GM23338 (cell line): ENCODE measurements at regions not wholly inside any gene's neighbourhood (a gene's known extent, or its start where the extent isn't known, plus 50 kb on each side); places are given as distances from the start of the nearest gene placed in this dataset.

ENCODE experiments used
- ATAC-seq: fragments of 200-7000 bp; cut with Tn5 transposase; 3 replicates; pipeline ENCODE4 v1.9.1; 2020
- DNase-seq: peaks from one replicate; pipeline ENCODE4 v3.0.0-alpha.2; 2015; ENCODE audit warnings: low spot score
- H2AFZ ChIP-seq: fragments of 200-600 bp; sonication (generic); 2 replicates; pipeline ENCODE4 v1.8.0; 2016; ENCODE audit warnings: antibody characterized with exemption, mild to moderate bottlenecking, moderate library complexity
- H3F3A ChIP-seq: fragments of 200-600 bp; sonication (generic); replicated peaks from 2 replicates; pipeline ENCODE4 v1.8.0; 2017; ENCODE audit warnings: antibody characterized with exemption, mixed run types, low read depth
- H3K27ac ChIP-seq: fragments of 200-600 bp; sonication (generic); 2 replicates; pipeline ENCODE4 v1.6.1; 2016; ENCODE audit warnings: low read depth
- H3K27me3 ChIP-seq: fragments of 200-600 bp; sonication (generic); 2 replicates; pipeline ENCODE4 v1.8.0; 2016; ENCODE audit warnings: mild to moderate bottlenecking, mixed run types, moderate library complexity; ENCODE audit not compliant: insufficient read depth
- H3K36me3 ChIP-seq: fragments of 200-600 bp; sonication (generic); 2 replicates; pipeline ENCODE4 v1.8.0; 2016; ENCODE audit warnings: mild to moderate bottlenecking; ENCODE audit not compliant: insufficient read depth
- H3K4me1 ChIP-seq: fragments of 200-600 bp; sonication (generic); 2 replicates; pipeline ENCODE4 v1.8.0; 2016; ENCODE audit warnings: mild to moderate bottlenecking, moderate library complexity; ENCODE audit not compliant: insufficient read depth
- H3K4me2 ChIP-seq: fragments of 200-600 bp; sonication (generic); 2 replicates; pipeline ENCODE4 v1.7.1; 2017; ENCODE audit warnings: mixed run types
- H3K4me3 ChIP-seq: fragments of 200-600 bp; sonication (generic); 2 replicates; pipeline ENCODE4 v1.6.1; 2016; ENCODE audit warnings: mixed run types
- H3K79me2 ChIP-seq: fragments of 200-600 bp; sonication (generic); replicated peaks from 2 replicates; pipeline ENCODE4 v1.8.0; 2017; ENCODE audit warnings: mild to moderate bottlenecking; ENCODE audit not compliant: insufficient read depth
- H3K9me2 ChIP-seq: fragments of 200-600 bp; sonication (generic); 2 replicates; pipeline ENCODE4 v1.8.0; 2017; ENCODE audit not compliant: insufficient read depth
- H4K20me1 ChIP-seq: fragments of 200-600 bp; sonication (generic); replicated peaks from 2 replicates; pipeline ENCODE4 v1.8.0; 2017; ENCODE audit warnings: mild to moderate bottlenecking; ENCODE audit not compliant: insufficient read depth
- H3K27ac Mint-ChIP-seq: 2 replicates; pipeline ENCODE4 v1.8.0; 2020; ENCODE audit warnings: inconsistent platforms, mild to moderate bottlenecking, moderate library complexity, mixed read lengths
- H3K27me3 Mint-ChIP-seq: 3 replicates; pipeline ENCODE4 v1.8.0; 2022; ENCODE audit warnings: low read depth, mild to moderate bottlenecking, moderate library complexity, mixed read lengths, inconsistent platforms; ENCODE audit not compliant: insufficient read depth, poor library complexity
- H3K36me3 Mint-ChIP-seq: 3 replicates; pipeline ENCODE4 v1.8.0; 2021; ENCODE audit warnings: low read depth, mild to moderate bottlenecking, inconsistent platforms, moderate library complexity, mixed read lengths
- H3K4me1 Mint-ChIP-seq: 3 replicates; pipeline ENCODE4 v1.8.0; 2020; ENCODE audit warnings: mild to moderate bottlenecking, inconsistent platforms, mixed read lengths
- H3K4me3 Mint-ChIP-seq: 3 replicates; pipeline ENCODE4 v1.8.0; 2021; ENCODE audit warnings: moderate library complexity, mild to moderate bottlenecking, inconsistent platforms, mixed read lengths
- H3K9me3 Mint-ChIP-seq: 3 replicates; pipeline ENCODE4 v1.8.0; 2020; ENCODE audit warnings: moderate library complexity, mild to moderate bottlenecking, inconsistent platforms, mixed read lengths
- EZH2phosphoT487 ChIP-seq: fragments of 200-600 bp; sonication (generic); IDR thresholded peaks from one replicate; pipeline ENCODE4 v1.8.1; 2018; ENCODE audit warnings: antibody characterized with exemption; ENCODE audit not compliant: unreplicated experiment
- JUNB ChIP-seq: IDR thresholded peaks from one replicate; pipeline ENCODE4 v1.6.1; 2016; ENCODE audit warnings: antibody characterized with exemption; ENCODE audit not compliant: unreplicated experiment
- NANOG ChIP-seq: IDR thresholded peaks from 2 replicates; pipeline ENCODE4 v1.6.1; 2016; ENCODE audit warnings: antibody characterized with exemption, borderline replicate concordance
- POLR2AphosphoS5 ChIP-seq: IDR thresholded peaks from 2 replicates; pipeline ENCODE4 v1.6.1; 2016; ENCODE audit warnings: antibody characterized with exemption, low read depth
- ZNF114 ChIP-seq: fragments of 250-450 bp; sonication (Bioruptor Pico); IDR thresholded peaks from 2 replicates; pipeline ENCODE4 v1.5.0; 2020; ENCODE audit warnings: mild to moderate bottlenecking, moderate library complexity
- ZNF331 ChIP-seq: fragments of 250-450 bp; sonication (Bioruptor Pico); IDR thresholded peaks from 2 replicates; pipeline ENCODE4 v1.5.0; 2020; ENCODE audit warnings: low read depth, mild to moderate bottlenecking, moderate library complexity
- TF ChIP-seq, protein P1 (sequence below), 2 experiments: fragments of 200-600 bp in 1 of 2; sonication (generic) in 1 of 2; conservative IDR thresholded peaks; 2 replicates each; pipeline versions ENCODE4 v1.5.1 to v1.6.1; 2016 to 2017; ENCODE audit warnings: antibody characterized with exemption in 2 of 2, low read depth in 2 of 2, mild to moderate bottlenecking in 2 of 2, moderate library complexity in 1 of 2
- TF ChIP-seq, protein P2 (sequence below): IDR thresholded peaks from one replicate; pipeline ENCODE4 v1.6.1; 2018; ENCODE audit warnings: antibody characterized with exemption; ENCODE audit not compliant: unreplicated experiment
- TF ChIP-seq, protein P3 (sequence below): fragments of 250-450 bp; sonication (Bioruptor Pico); IDR thresholded peaks from 2 replicates; pipeline ENCODE4 v1.5.0; 2020; ENCODE audit warnings: mild to moderate bottlenecking, moderate library complexity

GRCh38 chr1:204769997-204770396 is 84.5 kb upstream of the LRRN2 start:
- no peak for TF ChIP-seq POLR2AphosphoS5
- TF ChIP-seq, protein P1, sequence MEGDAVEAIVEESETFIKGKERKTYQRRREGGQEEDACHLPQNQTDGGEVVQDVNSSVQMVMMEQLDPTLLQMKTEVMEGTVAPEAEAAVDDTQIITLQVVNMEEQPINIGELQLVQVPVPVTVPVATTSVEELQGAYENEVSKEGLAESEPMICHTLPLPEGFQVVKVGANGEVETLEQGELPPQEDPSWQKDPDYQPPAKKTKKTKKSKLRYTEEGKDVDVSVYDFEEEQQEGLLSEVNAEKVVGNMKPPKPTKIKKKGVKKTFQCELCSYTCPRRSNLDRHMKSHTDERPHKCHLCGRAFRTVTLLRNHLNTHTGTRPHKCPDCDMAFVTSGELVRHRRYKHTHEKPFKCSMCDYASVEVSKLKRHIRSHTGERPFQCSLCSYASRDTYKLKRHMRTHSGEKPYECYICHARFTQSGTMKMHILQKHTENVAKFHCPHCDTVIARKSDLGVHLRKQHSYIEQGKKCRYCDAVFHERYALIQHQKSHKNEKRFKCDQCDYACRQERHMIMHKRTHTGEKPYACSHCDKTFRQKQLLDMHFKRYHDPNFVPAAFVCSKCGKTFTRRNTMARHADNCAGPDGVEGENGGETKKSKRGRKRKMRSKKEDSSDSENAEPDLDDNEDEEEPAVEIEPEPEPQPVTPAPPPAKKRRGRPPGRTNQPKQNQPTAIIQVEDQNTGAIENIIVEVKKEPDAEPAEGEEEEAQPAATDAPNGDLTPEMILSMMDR (conservative IDR thresholded peaks at IDR 0.05; ENCODE audit: low read depth in 2 of 2) = no peak
- TF ChIP-seq, protein P2, sequence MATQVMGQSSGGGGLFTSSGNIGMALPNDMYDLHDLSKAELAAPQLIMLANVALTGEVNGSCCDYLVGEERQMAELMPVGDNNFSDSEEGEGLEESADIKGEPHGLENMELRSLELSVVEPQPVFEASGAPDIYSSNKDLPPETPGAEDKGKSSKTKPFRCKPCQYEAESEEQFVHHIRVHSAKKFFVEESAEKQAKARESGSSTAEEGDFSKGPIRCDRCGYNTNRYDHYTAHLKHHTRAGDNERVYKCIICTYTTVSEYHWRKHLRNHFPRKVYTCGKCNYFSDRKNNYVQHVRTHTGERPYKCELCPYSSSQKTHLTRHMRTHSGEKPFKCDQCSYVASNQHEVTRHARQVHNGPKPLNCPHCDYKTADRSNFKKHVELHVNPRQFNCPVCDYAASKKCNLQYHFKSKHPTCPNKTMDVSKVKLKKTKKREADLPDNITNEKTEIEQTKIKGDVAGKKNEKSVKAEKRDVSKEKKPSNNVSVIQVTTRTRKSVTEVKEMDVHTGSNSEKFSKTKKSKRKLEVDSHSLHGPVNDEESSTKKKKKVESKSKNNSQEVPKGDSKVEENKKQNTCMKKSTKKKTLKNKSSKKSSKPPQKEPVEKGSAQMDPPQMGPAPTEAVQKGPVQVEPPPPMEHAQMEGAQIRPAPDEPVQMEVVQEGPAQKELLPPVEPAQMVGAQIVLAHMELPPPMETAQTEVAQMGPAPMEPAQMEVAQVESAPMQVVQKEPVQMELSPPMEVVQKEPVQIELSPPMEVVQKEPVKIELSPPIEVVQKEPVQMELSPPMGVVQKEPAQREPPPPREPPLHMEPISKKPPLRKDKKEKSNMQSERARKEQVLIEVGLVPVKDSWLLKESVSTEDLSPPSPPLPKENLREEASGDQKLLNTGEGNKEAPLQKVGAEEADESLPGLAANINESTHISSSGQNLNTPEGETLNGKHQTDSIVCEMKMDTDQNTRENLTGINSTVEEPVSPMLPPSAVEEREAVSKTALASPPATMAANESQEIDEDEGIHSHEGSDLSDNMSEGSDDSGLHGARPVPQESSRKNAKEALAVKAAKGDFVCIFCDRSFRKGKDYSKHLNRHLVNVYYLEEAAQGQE = no peak
- no peak for TF ChIP-seq ZNF331
- TF ChIP-seq EZH2phosphoT487 = no peak
- no peak for TF ChIP-seq NANOG
- no peak for TF ChIP-seq JUNB
- TF ChIP-seq ZNF114 = no peak
- DNase-seq = no peak
- Histone ChIP-seq H3K4me3 (no peak overlapping the region), H3K36me3 (no peaks in the 10 kb centered on the region), H3F3A (no peaks in the 10 kb centered on the region), H3K79me2 (no peaks in the 10 kb centered on the region), H2AFZ (no peak overlapping the region), H3K4me2 (no peak overlapping the region), H3K27ac (no peak overlapping the region), H3K4me1 (peaks cover 9% of the 10 kb centered on the region; the same call in 1 of the 2 replicates), H3K27me3 (no peaks in the 10 kb centered on the region), H3K9me2 (no peaks in the 10 kb centered on the region), H4K20me1 (no peaks in the 10 kb centered on the region)
- Mint-ChIP-seq H3K4me1 (peaks cover 7% of the 10 kb centered on the region; the same call in 2 of the 3 replicates), H3K9me3 (no peaks in the 10 kb centered on the region), H3K36me3 (no peaks in the 10 kb centered on the region), H3K4me3 (no peak overlapping the region), H3K27ac (no peak overlapping the region), H3K27me3 (peaks cover 5% of the 10 kb centered on the region)
- ATAC-seq = no peak

DNA sequence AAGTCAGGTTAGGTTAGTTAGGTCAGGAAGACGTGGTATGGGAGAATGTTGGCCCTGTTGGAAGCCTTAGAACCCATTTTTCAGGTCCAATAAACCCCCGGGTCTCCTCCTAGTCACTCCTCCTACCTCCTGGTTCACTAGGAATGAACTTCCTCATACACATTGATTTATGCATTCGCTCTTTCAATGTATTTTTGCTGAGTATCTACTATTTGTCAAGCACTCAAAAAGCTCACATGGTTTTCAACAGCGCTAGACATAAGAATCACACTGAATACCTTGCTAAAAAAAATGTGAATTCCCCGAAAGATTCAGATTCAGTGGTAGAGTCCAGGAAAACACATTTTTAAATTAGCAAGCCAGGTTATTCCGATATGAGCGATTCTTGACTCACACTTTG is 85.8 kb upstream of the LRRN2 start:
- no peaks in the 10 kb centered on the region for H3K9me3 Mint-ChIP-seq
- no peak overlapping the region for H3K4me2 ChIP-seq
- H3K36me3 ChIP-seq = no peaks in the 10 kb centered on the region
- no peak overlapping the region for H3K4me3 ChIP-seq
- H3K9me2 ChIP-seq = peaks cover 5% of the 10 kb centered on the region; the same call in 1 of the 2 replicates
- ATAC-seq (no peak), DNase-seq (no peak)
- H3K4me1 Mint-ChIP-seq = no peaks in the 10 kb centered on the region
- H3F3A ChIP-seq = no peaks in the 10 kb centered on the region
- no peak overlapping the region for H3K27ac ChIP-seq
- H3K4me1 ChIP-seq = no peaks in the 10 kb centered on the region
- no peak overlapping the region for H2AFZ ChIP-seq
- no peaks in the 10 kb centered on the region for H3K79me2 ChIP-seq
- no peaks in the 10 kb centered on the region for H4K20me1 ChIP-seq
- peaks cover 5% of the 10 kb centered on the region for H3K27me3 Mint-ChIP-seq
- no peak overlapping the region for H3K27ac Mint-ChIP-seq
- H3K4me3 Mint-ChIP-seq = no peak overlapping the region
- H3K27me3 ChIP-seq = no peaks in the 10 kb centered on the region
- no peaks in the 10 kb centered on the region for H3K36me3 Mint-ChIP-seq
- TF ChIP-seq POLR2AphosphoS5 (no peak), ZNF331 (no peak)
- TF ChIP-seq, protein P3, sequence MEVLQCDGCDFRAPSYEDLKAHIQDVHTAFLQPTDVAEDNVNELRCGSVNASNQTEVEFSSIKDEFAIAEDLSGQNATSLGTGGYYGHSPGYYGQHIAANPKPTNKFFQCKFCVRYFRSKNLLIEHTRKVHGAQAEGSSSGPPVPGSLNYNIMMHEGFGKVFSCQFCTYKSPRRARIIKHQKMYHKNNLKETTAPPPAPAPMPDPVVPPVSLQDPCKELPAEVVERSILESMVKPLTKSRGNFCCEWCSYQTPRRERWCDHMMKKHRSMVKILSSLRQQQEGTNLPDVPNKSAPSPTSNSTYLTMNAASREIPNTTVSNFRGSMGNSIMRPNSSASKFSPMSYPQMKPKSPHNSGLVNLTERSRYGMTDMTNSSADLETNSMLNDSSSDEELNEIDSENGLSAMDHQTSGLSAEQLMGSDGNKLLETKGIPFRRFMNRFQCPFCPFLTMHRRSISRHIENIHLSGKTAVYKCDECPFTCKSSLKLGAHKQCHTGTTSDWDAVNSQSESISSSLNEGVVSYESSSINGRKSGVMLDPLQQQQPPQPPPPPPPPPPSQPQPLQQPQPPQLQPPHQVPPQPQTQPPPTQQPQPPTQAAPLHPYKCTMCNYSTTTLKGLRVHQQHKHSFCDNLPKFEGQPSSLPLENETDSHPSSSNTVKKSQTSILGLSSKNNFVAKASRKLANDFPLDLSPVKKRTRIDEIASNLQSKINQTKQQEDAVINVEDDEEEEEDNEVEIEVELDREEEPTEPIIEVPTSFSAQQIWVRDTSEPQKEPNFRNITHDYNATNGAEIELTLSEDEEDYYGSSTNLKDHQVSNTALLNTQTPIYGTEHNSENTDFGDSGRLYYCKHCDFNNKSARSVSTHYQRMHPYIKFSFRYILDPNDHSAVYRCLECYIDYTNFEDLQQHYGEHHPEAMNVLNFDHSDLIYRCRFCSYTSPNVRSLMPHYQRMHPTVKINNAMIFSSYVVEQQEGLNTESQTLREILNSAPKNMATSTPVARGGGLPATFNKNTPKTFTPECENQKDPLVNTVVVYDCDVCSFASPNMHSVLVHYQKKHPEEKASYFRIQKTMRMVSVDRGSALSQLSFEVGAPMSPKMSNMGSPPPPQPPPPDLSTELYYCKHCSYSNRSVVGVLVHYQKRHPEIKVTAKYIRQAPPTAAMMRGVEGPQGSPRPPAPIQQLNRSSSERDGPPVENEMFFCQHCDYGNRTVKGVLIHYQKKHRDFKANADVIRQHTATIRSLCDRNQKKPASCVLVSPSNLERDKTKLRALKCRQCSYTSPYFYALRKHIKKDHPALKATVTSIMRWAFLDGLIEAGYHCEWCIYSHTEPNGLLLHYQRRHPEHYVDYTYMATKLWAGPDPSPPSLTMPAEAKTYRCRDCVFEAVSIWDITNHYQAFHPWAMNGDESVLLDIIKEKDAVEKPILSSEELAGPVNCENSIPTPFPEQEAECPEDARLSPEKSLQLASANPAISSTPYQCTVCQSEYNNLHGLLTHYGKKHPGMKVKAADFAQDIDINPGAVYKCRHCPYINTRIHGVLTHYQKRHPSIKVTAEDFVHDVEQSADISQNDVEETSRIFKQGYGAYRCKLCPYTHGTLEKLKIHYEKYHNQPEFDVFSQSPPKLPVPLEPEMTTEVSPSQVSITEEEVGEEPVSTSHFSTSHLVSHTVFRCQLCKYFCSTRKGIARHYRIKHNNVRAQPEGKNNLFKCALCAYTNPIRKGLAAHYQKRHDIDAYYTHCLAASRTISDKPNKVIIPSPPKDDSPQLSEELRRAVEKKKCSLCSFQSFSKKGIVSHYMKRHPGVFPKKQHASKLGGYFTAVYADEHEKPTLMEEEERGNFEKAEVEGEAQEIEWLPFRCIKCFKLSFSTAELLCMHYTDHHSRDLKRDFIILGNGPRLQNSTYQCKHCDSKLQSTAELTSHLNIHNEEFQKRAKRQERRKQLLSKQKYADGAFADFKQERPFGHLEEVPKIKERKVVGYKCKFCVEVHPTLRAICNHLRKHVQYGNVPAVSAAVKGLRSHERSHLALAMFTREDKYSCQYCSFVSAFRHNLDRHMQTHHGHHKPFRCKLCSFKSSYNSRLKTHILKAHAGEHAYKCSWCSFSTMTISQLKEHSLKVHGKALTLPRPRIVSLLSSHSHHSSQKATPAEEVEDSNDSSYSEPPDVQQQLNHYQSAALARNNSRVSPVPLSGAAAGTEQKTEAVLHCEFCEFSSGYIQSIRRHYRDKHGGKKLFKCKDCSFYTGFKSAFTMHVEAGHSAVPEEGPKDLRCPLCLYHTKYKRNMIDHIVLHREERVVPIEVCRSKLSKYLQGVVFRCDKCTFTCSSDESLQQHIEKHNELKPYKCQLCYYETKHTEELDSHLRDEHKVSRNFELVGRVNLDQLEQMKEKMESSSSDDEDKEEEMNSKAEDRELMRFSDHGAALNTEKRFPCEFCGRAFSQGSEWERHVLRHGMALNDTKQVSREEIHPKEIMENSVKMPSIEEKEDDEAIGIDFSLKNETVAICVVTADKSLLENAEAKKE (CRISPR knock-in tag) = no peak
